ENCODE measurements at regions not wholly inside any gene's neighbourhood (a gene's known extent, or its start where the extent isn't known, plus 50 kb on each side); places are given as distances from the start of the nearest gene placed in this dataset.
"Not testable (repeated sequence)": the region's sequence is repeated elsewhere in the genome, so short reads cannot be mapped to it uniquely, and the experiment has no call there.

- Histone ChIP-seq H3K27me3 (ENCODE audit: control insufficient read depth in 2 of 2, insufficient read depth in 2 of 2, low read length in 2 of 2) (no peaks in the 10 kb centered on the region), H3K36me3 (ENCODE audit: control insufficient read depth in 2 of 2, insufficient read depth in 2 of 2, low read length in 2 of 2) (no peaks in the 10 kb centered on the region), H3K9me3 (ENCODE audit: control insufficient read depth in 2 of 2, low read length in 2 of 2) (no peaks in the 10 kb centered on the region), H3K27ac (ENCODE audit: low read depth in 2 of 2, low read length in 2 of 2) (no peak overlapping the region), H3K9ac (ENCODE audit: low read depth in 1 of 2, low read length in 2 of 2) (no peak overlapping the region), H3K4me3 (ENCODE audit: low read length in 2 of 2) (no peak overlapping the region), H3K4me1 (ENCODE audit: control insufficient read depth in 2 of 2, insufficient read depth in 2 of 2, low read length in 2 of 2) (no peaks in the 10 kb centered on the region)
These were observed 110.2 kb downstream of the FZD1 start for GRCh38 chr7:91374321-91374989.

- no peak overlapping the region for H3K9ac ChIP-seq (ENCODE audit: low read depth in 1 of 2, low read length in 2 of 2)
- no peaks in the 10 kb centered on the region for H3K36me3 ChIP-seq (ENCODE audit: control insufficient read depth in 2 of 2, insufficient read depth in 2 of 2, low read length in 2 of 2)
- no peaks in the 10 kb centered on the region for H3K4me1 ChIP-seq (ENCODE audit: control insufficient read depth in 2 of 2, insufficient read depth in 2 of 2, low read length in 2 of 2)
- H3K4me3 ChIP-seq (ENCODE audit: low read length in 2 of 2), result no peak overlapping the region
- no peaks in the 10 kb centered on the region for H3K9me3 ChIP-seq (ENCODE audit: control insufficient read depth in 2 of 2, low read length in 2 of 2)
- no peak overlapping the region for H3K27ac ChIP-seq (ENCODE audit: low read depth in 2 of 2, low read length in 2 of 2)
- no peaks in the 10 kb centered on the region for H3K27me3 ChIP-seq (ENCODE audit: control insufficient read depth in 2 of 2, insufficient read depth in 2 of 2, low read length in 2 of 2)
These were observed 111.1 kb downstream of the FZD1 start for GRCh38 chr7:91375378-91375777.

- Histone ChIP-seq H3K9ac (ENCODE audit: low read depth in 1 of 2, low read length in 2 of 2) (no peak overlapping the region), H3K27ac (ENCODE audit: low read depth in 2 of 2, low read length in 2 of 2) (no peak overlapping the region), H3K4me1 (ENCODE audit: control insufficient read depth in 2 of 2, insufficient read depth in 2 of 2, low read length in 2 of 2) (no peaks in the 10 kb centered on the region), H3K4me3 (ENCODE audit: low read length in 2 of 2) (no peak overlapping the region), H3K9me3 (ENCODE audit: control insufficient read depth in 2 of 2, low read length in 2 of 2) (no peaks in the 10 kb centered on the region), H3K36me3 (ENCODE audit: control insufficient read depth in 2 of 2, insufficient read depth in 2 of 2, low read length in 2 of 2) (no peaks in the 10 kb centered on the region), H3K27me3 (ENCODE audit: control insufficient read depth in 2 of 2, insufficient read depth in 2 of 2, low read length in 2 of 2) (no peaks in the 10 kb centered on the region)
These were observed 113.9 kb downstream of the FZD1 start for GRCh38 chr7:91378131-91378530.

GRCh38 chr7:91379236-91379635 lies 115.0 kb downstream of the FZD1 start:
- Histone ChIP-seq H3K9ac (ENCODE audit: low read depth in 1 of 2, low read length in 2 of 2) (no peak overlapping the region), H3K4me3 (ENCODE audit: low read length in 2 of 2) (no peak overlapping the region), H3K9me3 (ENCODE audit: control insufficient read depth in 2 of 2, low read length in 2 of 2) (no peaks in the 10 kb centered on the region), H3K4me1 (ENCODE audit: control insufficient read depth in 2 of 2, insufficient read depth in 2 of 2, low read length in 2 of 2) (no peaks in the 10 kb centered on the region), H3K36me3 (ENCODE audit: control insufficient read depth in 2 of 2, insufficient read depth in 2 of 2, low read length in 2 of 2) (no peaks in the 10 kb centered on the region), H3K27me3 (ENCODE audit: control insufficient read depth in 2 of 2, insufficient read depth in 2 of 2, low read length in 2 of 2) (no peaks in the 10 kb centered on the region), H3K27ac (ENCODE audit: low read depth in 2 of 2, low read length in 2 of 2) (no peak overlapping the region)

- H3K9ac ChIP-seq (ENCODE audit: low read depth in 1 of 2, low read length in 2 of 2), result no peak overlapping the region
- no peaks in the 10 kb centered on the region for H3K9me3 ChIP-seq (ENCODE audit: control insufficient read depth in 2 of 2, low read length in 2 of 2)
- no peak overlapping the region for H3K4me3 ChIP-seq (ENCODE audit: low read length in 2 of 2)
- H3K36me3 ChIP-seq (ENCODE audit: control insufficient read depth in 2 of 2, insufficient read depth in 2 of 2, low read length in 2 of 2), result no peaks in the 10 kb centered on the region
- no peak overlapping the region for H3K27ac ChIP-seq (ENCODE audit: low read depth in 2 of 2, low read length in 2 of 2)
- no peaks in the 10 kb centered on the region for H3K4me1 ChIP-seq (ENCODE audit: control insufficient read depth in 2 of 2, insufficient read depth in 2 of 2, low read length in 2 of 2)
- no peaks in the 10 kb centered on the region for H3K27me3 ChIP-seq (ENCODE audit: control insufficient read depth in 2 of 2, insufficient read depth in 2 of 2, low read length in 2 of 2)
These were observed 115.8 kb downstream of the FZD1 start for GRCh38 chr7:91379991-91380390.

GRCh38 chr7:91383053-91383904 lies 119.0 kb downstream of the FZD1 start:
- no peaks in the 10 kb centered on the region for H3K9me3 ChIP-seq (ENCODE audit: control insufficient read depth in 2 of 2, low read length in 2 of 2)
- H3K36me3 ChIP-seq (ENCODE audit: control insufficient read depth in 2 of 2, insufficient read depth in 2 of 2, low read length in 2 of 2), result no peaks in the 10 kb centered on the region
- H3K4me1 ChIP-seq (ENCODE audit: control insufficient read depth in 2 of 2, insufficient read depth in 2 of 2, low read length in 2 of 2), result no peaks in the 10 kb centered on the region
- no peak overlapping the region for H3K9ac ChIP-seq (ENCODE audit: low read depth in 1 of 2, low read length in 2 of 2)
- H3K27ac ChIP-seq (ENCODE audit: low read depth in 2 of 2, low read length in 2 of 2), result no peak overlapping the region
- no peaks in the 10 kb centered on the region for H3K27me3 ChIP-seq (ENCODE audit: control insufficient read depth in 2 of 2, insufficient read depth in 2 of 2, low read length in 2 of 2)
- H3K4me3 ChIP-seq (ENCODE audit: low read length in 2 of 2), result no peak overlapping the region

- no peaks in the 10 kb centered on the region for H3K4me1 ChIP-seq (ENCODE audit: control insufficient read depth in 2 of 2, insufficient read depth in 2 of 2, low read length in 2 of 2)
- no peak overlapping the region for H3K4me3 ChIP-seq (ENCODE audit: low read length in 2 of 2)
- no peaks in the 10 kb centered on the region for H3K36me3 ChIP-seq (ENCODE audit: control insufficient read depth in 2 of 2, insufficient read depth in 2 of 2, low read length in 2 of 2)
- no peaks in the 10 kb centered on the region for H3K27me3 ChIP-seq (ENCODE audit: control insufficient read depth in 2 of 2, insufficient read depth in 2 of 2, low read length in 2 of 2)
- no peak overlapping the region for H3K9ac ChIP-seq (ENCODE audit: low read depth in 1 of 2, low read length in 2 of 2)
- no peaks in the 10 kb centered on the region for H3K9me3 ChIP-seq (ENCODE audit: control insufficient read depth in 2 of 2, low read length in 2 of 2)
- no peak overlapping the region for H3K27ac ChIP-seq (ENCODE audit: low read depth in 2 of 2, low read length in 2 of 2)
These were observed 119.7 kb downstream of the FZD1 start for GRCh38 chr7:91383905-91384274.

- H3K9me3 ChIP-seq (ENCODE audit: control insufficient read depth in 2 of 2, low read length in 2 of 2); H3K27me3 ChIP-seq (ENCODE audit: control insufficient read depth in 2 of 2, insufficient read depth in 2 of 2, low read length in 2 of 2); H3K9ac ChIP-seq (ENCODE audit: low read depth in 1 of 2, low read length in 2 of 2); H3K4me3 ChIP-seq (ENCODE audit: low read length in 2 of 2); H3K27ac ChIP-seq (ENCODE audit: low read depth in 2 of 2, low read length in 2 of 2); H3K36me3 ChIP-seq (ENCODE audit: control insufficient read depth in 2 of 2, insufficient read depth in 2 of 2, low read length in 2 of 2); H3K4me1 ChIP-seq (ENCODE audit: control insufficient read depth in 2 of 2, insufficient read depth in 2 of 2, low read length in 2 of 2): not testable (repeated sequence)
These were observed 130.5 kb downstream of the FZD1 start for GRCh38 chr7:91394757-91395156.

GRCh38 chr7:91395313-91395712 lies 131.1 kb downstream of the FZD1 start:
- not testable (repeated sequence) for H3K9me3 ChIP-seq (ENCODE audit: control insufficient read depth in 2 of 2, low read length in 2 of 2); H3K27me3 ChIP-seq (ENCODE audit: control insufficient read depth in 2 of 2, insufficient read depth in 2 of 2, low read length in 2 of 2); H3K9ac ChIP-seq (ENCODE audit: low read depth in 1 of 2, low read length in 2 of 2)

GRCh38 chr7:91397096-91397495 lies 132.9 kb downstream of the FZD1 start:
- Histone ChIP-seq H3K27me3 (ENCODE audit: control insufficient read depth in 2 of 2, insufficient read depth in 2 of 2, low read length in 2 of 2) (no peaks in the 10 kb centered on the region), H3K9me3 (ENCODE audit: control insufficient read depth in 2 of 2, low read length in 2 of 2) (no peaks in the 10 kb centered on the region), H3K4me3 (ENCODE audit: low read length in 2 of 2) (no peak overlapping the region), H3K36me3 (ENCODE audit: control insufficient read depth in 2 of 2, insufficient read depth in 2 of 2, low read length in 2 of 2) (no peaks in the 10 kb centered on the region), H3K27ac (ENCODE audit: low read depth in 2 of 2, low read length in 2 of 2) (no peak overlapping the region), H3K9ac (ENCODE audit: low read depth in 1 of 2, low read length in 2 of 2) (no peak overlapping the region), H3K4me1 (ENCODE audit: control insufficient read depth in 2 of 2, insufficient read depth in 2 of 2, low read length in 2 of 2) (no peaks in the 10 kb centered on the region)

More at GRCh38 chr7:91395313-91395712, 131.1 kb downstream of the FZD1 start:
- H3K36me3 ChIP-seq (ENCODE audit: control insufficient read depth in 2 of 2, insufficient read depth in 2 of 2, low read length in 2 of 2); H3K27ac ChIP-seq (ENCODE audit: low read depth in 2 of 2, low read length in 2 of 2); H3K4me1 ChIP-seq (ENCODE audit: control insufficient read depth in 2 of 2, insufficient read depth in 2 of 2, low read length in 2 of 2); H3K4me3 ChIP-seq (ENCODE audit: low read length in 2 of 2): not testable (repeated sequence)
